ENCODE measurements at regions not wholly inside any gene's neighbourhood (a gene's known extent, or its start where the extent isn't known, plus 50 kb on each side); places are given as distances from the start of the nearest gene placed in this dataset.

DNA sequence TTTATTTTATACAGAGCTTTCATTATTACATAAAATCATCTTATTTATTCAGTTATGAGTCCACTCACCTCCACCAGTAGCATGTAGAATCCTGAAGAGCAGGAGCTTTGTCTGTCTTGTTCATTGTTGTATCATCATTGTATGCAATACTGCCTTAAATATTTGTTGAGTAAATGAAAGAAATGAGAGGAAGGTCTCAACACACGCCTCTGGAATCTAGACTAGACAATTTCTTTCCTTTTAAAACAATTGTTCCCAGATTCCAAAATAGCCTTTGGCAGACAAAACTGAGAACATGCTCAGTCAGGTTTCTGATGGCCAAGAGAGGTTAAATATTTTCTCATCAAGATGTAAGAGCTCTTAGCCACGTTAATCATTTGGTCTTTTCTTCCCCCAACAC is 173.1 kb upstream of the AGR3 start:
- TF ChIP-seq, protein P1, sequence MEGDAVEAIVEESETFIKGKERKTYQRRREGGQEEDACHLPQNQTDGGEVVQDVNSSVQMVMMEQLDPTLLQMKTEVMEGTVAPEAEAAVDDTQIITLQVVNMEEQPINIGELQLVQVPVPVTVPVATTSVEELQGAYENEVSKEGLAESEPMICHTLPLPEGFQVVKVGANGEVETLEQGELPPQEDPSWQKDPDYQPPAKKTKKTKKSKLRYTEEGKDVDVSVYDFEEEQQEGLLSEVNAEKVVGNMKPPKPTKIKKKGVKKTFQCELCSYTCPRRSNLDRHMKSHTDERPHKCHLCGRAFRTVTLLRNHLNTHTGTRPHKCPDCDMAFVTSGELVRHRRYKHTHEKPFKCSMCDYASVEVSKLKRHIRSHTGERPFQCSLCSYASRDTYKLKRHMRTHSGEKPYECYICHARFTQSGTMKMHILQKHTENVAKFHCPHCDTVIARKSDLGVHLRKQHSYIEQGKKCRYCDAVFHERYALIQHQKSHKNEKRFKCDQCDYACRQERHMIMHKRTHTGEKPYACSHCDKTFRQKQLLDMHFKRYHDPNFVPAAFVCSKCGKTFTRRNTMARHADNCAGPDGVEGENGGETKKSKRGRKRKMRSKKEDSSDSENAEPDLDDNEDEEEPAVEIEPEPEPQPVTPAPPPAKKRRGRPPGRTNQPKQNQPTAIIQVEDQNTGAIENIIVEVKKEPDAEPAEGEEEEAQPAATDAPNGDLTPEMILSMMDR (IDR thresholded peaks at IDR 0.05), result no peak
- TF ChIP-seq EZH2 (IDR thresholded peaks at IDR 0.05; ENCODE audit: borderline replicate concordance, insufficient read depth, low read depth, low read length, poor library complexity, severe bottlenecking), result no peak

Measured in B cell (primary cell).